ENCODE measurements at regions not wholly inside any gene's neighbourhood (a gene's known extent, or its start where the extent isn't known, plus 50 kb on each side); places are given as distances from the start of the nearest gene placed in this dataset.

GRCh38 chr15:69625328-69625727 is 172.7 kb downstream of the RPLP1 start:
- H2AFZ ChIP-seq = no peak overlapping the region
- no peaks in the 10 kb centered on the region for H4K20me1 ChIP-seq (ENCODE audit: insufficient read depth)
- POLR2A ChIA-PET (ENCODE audit: unreplicated experiment) = no interaction called here
- peaks cover 11% of the 10 kb centered on the region for H3K4me1 ChIP-seq (replicated peaks; ENCODE audit: insufficient read depth)
- H3K4me2 ChIP-seq = no peak overlapping the region
- H3F3A ChIP-seq (ENCODE audit: insufficient read depth, low read depth) = no peaks in the 10 kb centered on the region
- no peaks in the 10 kb centered on the region for H3K9me2 ChIP-seq (ENCODE audit: insufficient read depth)
- no peak for DNase-seq
- H3K9me3 ChIP-seq (ENCODE audit: insufficient read depth, low read depth) = no peaks in the 10 kb centered on the region
- no peaks in the 10 kb centered on the region for H3K36me3 ChIP-seq (ENCODE audit: low read depth)
- H3K27ac ChIP-seq = no peak overlapping the region
- no peak for TF ChIP-seq EZH2 (IDR thresholded peaks at IDR 0.05; ENCODE audit: low read depth)
- TF ChIP-seq, protein P1, sequence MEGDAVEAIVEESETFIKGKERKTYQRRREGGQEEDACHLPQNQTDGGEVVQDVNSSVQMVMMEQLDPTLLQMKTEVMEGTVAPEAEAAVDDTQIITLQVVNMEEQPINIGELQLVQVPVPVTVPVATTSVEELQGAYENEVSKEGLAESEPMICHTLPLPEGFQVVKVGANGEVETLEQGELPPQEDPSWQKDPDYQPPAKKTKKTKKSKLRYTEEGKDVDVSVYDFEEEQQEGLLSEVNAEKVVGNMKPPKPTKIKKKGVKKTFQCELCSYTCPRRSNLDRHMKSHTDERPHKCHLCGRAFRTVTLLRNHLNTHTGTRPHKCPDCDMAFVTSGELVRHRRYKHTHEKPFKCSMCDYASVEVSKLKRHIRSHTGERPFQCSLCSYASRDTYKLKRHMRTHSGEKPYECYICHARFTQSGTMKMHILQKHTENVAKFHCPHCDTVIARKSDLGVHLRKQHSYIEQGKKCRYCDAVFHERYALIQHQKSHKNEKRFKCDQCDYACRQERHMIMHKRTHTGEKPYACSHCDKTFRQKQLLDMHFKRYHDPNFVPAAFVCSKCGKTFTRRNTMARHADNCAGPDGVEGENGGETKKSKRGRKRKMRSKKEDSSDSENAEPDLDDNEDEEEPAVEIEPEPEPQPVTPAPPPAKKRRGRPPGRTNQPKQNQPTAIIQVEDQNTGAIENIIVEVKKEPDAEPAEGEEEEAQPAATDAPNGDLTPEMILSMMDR (conservative IDR thresholded peaks at IDR 0.05) = no peak
- BruUV-seq (replicated peaks) = no TSS peak
- CTCF ChIA-PET = no interaction called here
- no peaks in the 10 kb centered on the region for H3K79me2 ChIP-seq (ENCODE audit: low read depth)
- intact Hi-C loops (cut with micrococcal nuclease; ENCODE audit: unreplicated experiment) = no loop called here
- no peak overlapping the region for H3K4me3 ChIP-seq
- no peaks in the 10 kb centered on the region for H3K27me3 ChIP-seq (ENCODE audit: insufficient read depth, low read depth)

GRCh38 chr15:69626095-69627066 is 173.8 kb downstream of the RPLP1 start:
- no peaks in the 10 kb centered on the region for H4K20me1 ChIP-seq (ENCODE audit: insufficient read depth)
- intact Hi-C loops (cut with micrococcal nuclease; ENCODE audit: unreplicated experiment) = no loop called here
- CTCF ChIA-PET = no interaction called here
- DNase-seq = no peak
- H3K4me2 ChIP-seq = no peak overlapping the region
- BruUV-seq (replicated peaks) = no TSS peak
- H3K9me2 ChIP-seq (ENCODE audit: insufficient read depth) = no peaks in the 10 kb centered on the region
- no peak overlapping the region for H3K27ac ChIP-seq
- H2AFZ ChIP-seq = no peak overlapping the region
- TF ChIP-seq EZH2 (IDR thresholded peaks at IDR 0.05; ENCODE audit: low read depth) = no peak
- TF ChIP-seq, protein P1 (conservative IDR thresholded peaks at IDR 0.05) = no peak
- no peak overlapping the region for H3K4me3 ChIP-seq
- POLR2A ChIA-PET (ENCODE audit: unreplicated experiment) = no interaction called here
- no peaks in the 10 kb centered on the region for H3K79me2 ChIP-seq (ENCODE audit: low read depth)
- no peaks in the 10 kb centered on the region for H3K36me3 ChIP-seq (ENCODE audit: low read depth)
- H3K27me3 ChIP-seq (ENCODE audit: insufficient read depth, low read depth) = no peaks in the 10 kb centered on the region
- no peaks in the 10 kb centered on the region for H3K9me3 ChIP-seq (ENCODE audit: insufficient read depth, low read depth)
- H3K4me1 ChIP-seq (replicated peaks; ENCODE audit: insufficient read depth) = peaks cover 11% of the 10 kb centered on the region
- H3F3A ChIP-seq (ENCODE audit: insufficient read depth, low read depth) = no peaks in the 10 kb centered on the region

GRCh38 chr15:69627548-69628158 is 175.0 kb downstream of the RPLP1 start:
- CTCF ChIA-PET = no interaction called here
- DNase-seq = no peak
- no peaks in the 10 kb centered on the region for H3K27me3 ChIP-seq (ENCODE audit: insufficient read depth, low read depth)

More at GRCh38 chr15:69627548-69628158, 175.0 kb downstream of the RPLP1 start:
- H3K9me3 ChIP-seq (ENCODE audit: insufficient read depth, low read depth) = no peaks in the 10 kb centered on the region
- no peaks in the 10 kb centered on the region for H3K79me2 ChIP-seq (ENCODE audit: low read depth)
- H3K4me3 ChIP-seq = no peak overlapping the region
- H3K36me3 ChIP-seq (ENCODE audit: low read depth) = no peaks in the 10 kb centered on the region
- POLR2A ChIA-PET (ENCODE audit: unreplicated experiment) = no interaction called here
- no peak overlapping the region for H3K27ac ChIP-seq
- TF ChIP-seq, protein P1 (conservative IDR thresholded peaks at IDR 0.05) = no peak
- TF ChIP-seq EZH2 (IDR thresholded peaks at IDR 0.05; ENCODE audit: low read depth) = no peak
- no peaks in the 10 kb centered on the region for H3K9me2 ChIP-seq (ENCODE audit: insufficient read depth)
- intact Hi-C loops (cut with micrococcal nuclease; ENCODE audit: unreplicated experiment) = no loop called here
- H3K4me2 ChIP-seq = no peak overlapping the region
- no peak overlapping the region for H2AFZ ChIP-seq
- H3F3A ChIP-seq (ENCODE audit: insufficient read depth, low read depth) = no peaks in the 10 kb centered on the region
- peaks cover 11% of the 10 kb centered on the region for H3K4me1 ChIP-seq (replicated peaks; ENCODE audit: insufficient read depth)
- no TSS peak for BruUV-seq (replicated peaks)
- no peaks in the 10 kb centered on the region for H4K20me1 ChIP-seq (ENCODE audit: insufficient read depth)

All from PC-9 (cell line).